ENCODE measurements at regions not wholly inside any gene's neighbourhood (a gene's known extent, or its start where the extent isn't known, plus 50 kb on each side); places are given as distances from the start of the nearest gene placed in this dataset.
"Not testable (repeated sequence)": the region's sequence is repeated elsewhere in the genome, so short reads cannot be mapped to it uniquely, and the experiment has no call there.

DNA sequence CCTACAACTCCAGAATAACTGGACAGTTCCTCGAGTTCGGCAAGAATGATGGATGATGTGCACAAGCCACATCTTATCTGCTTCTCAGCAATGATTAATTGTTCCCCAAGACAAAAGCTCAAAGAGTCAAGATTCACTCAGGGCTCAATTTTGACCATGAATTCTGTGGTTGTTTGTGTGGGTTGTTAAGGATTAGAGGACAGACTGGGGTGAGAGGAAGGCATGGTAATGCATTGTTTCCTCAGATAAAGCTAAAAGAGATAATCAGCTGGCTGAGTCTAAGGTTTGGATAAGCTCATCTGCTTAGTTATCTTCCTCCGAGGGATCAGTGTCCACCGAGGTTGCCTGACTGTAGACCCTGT is 161.0 kb downstream of the CPEB2 start:
- no peak for DNase-seq (ENCODE audit: low spot score)

GRCh38 chr4:15164571-15164970 is 162.3 kb downstream of the CPEB2 start:
- DNase-seq (ENCODE audit: low spot score): no peak

GRCh38 chr4:15167743-15168142 is 165.5 kb downstream of the CPEB2 start:
- no peak for DNase-seq (ENCODE audit: low spot score)

- no peak for DNase-seq (ENCODE audit: low spot score)
Measured at GRCh38 chr4:15168759-15169158, 166.5 kb downstream of the CPEB2 start.

DNA sequence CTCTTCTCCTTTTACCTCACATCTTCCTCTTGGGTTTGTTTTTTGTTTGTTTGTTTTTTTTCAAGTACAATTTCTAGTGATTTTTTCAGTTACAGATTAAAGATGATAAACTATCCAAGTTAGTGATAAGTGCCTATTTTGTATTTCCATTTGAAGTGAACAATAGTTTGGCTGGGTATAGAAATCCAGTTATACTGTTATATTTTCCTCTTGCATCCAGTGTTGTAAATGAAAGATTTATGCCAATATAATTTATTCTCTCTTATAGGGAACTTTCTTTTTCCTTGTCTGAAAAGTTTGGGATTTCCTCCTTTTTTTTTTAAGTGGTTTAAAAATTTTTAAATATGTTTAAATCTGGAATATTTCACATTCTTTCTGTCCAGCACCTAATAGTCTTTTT is 169.4 kb downstream of the CPEB2 start:
- no peak for DNase-seq (ENCODE audit: low spot score)

GRCh38 chr4:15173251-15173650 is 171.0 kb downstream of the CPEB2 start:
- no peak for DNase-seq (ENCODE audit: low spot score)

GRCh38 chr4:15174168-15174567 is 171.9 kb downstream of the CPEB2 start:
- not testable (repeated sequence) for DNase-seq (ENCODE audit: low spot score)

GRCh38 chr4:15179842-15180241 is 177.6 kb downstream of the CPEB2 start:
- DNase-seq (ENCODE audit: low spot score): not testable (repeated sequence)

DNA sequence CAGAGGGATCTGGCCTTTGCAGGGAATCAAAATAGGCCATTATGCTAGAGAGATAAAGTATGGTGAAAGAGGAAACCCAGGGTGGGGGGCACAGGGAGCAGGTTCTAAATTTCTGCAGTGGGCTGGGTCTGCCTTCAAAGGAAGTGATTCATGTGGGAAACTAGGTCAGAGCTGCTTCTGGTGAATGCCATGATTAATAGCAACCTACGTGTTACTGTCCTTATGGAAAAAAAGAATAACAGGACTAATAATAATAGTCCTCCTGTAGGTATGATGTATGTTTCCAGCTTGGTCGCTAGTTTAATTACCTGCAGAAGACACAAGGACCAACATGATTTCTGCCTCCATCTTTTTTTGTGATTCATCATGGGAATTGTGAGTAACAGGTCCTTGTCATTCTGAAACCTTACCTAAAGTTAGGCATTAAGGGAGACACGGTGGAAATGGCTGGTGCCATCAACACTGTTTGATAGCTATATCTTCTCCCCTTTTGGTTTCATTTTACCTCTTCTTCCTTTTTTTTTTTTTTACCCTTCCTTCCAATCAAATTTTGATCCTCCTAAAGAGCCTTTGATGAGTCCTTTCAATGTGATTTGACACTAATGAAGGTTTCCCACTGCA is 180.4 kb downstream of the CPEB2 start:
- DNase-seq (ENCODE audit: low spot score): no peak

DNA sequence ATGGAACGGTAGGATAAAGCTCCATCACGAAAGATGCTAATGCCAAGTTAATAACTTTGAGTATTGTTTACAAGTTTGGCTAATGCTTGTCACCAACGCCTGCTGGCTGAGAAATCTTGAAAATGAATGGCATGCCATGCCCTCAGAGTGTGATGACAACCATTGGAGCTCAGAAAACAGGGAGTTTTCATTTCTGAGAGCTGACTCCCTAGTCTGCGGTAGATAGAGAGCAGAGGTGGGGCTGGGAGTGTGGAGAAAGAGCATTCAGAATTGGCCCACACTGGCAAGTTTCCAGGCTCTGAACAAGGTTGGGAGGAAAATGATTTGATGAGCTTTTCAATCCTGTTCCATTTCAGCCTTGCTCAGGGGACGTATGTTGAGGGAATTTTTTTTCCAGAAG is 183.9 kb downstream of the CPEB2 start:
- DNase-seq (ENCODE audit: low spot score): no peak

DNA sequence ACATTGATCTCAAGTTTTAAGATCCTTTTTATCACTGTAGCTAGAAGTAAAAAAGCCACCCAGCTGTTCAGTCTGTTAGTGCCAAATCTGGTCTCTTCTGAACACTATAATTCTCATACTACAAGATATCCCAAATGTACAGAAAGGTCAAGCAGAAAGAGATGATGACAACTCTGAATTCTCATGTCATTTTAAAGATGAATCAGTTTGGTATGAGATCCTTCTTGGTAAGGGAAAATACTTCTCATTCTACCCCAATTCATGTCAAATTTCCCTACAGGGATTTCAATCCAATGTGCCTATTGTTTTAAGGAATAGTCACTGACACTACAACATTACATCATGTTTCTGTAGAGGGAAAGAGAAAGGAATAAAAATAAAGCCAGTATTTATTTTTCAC is 184.5 kb downstream of the CPEB2 start:
- no peak for DNase-seq (ENCODE audit: low spot score)

DNA sequence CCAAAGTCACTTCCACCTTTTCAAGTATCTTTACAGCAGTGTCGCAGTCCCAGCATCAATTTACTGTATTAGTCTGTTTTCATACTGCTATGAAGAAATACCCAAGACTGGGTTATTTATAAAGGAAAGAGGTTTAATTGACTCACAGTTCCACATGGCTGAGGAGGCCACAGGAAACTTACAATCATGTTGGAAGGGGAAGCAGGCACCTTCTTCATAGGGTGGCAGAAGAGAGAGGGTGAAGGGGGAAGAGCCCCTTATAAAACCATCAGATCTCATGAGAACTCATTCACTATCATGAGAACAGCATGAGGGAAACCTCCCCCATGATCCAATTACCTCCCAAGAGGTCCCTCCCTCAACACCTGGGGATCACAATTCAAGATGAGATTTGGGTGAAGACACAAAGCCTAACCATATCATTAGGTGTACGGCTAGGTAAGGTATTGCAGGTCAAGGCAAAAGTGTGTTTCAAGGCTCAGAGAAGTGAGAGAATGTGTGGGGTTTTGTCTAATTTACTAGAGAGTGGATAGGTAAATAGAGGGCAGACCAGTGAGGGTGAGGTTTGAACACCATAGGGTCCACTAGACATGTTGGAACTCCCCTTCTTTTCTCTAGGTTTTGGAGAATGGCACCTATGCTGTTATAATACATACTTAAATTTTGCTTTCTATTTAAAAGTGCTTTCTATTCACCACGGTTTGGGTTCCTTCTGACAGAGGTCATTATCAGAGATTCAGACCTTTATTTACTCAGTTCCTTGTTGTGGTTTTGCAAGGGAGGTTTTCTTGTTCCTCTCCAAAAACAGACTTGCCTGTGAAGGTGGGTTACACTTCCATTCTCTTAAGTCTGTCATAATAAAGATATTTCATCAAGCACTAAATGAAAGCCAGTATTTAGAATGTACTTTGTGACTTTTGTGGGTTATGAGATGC is 186.6 kb downstream of the CPEB2 start:
- no peak for DNase-seq (ENCODE audit: low spot score)

DNA sequence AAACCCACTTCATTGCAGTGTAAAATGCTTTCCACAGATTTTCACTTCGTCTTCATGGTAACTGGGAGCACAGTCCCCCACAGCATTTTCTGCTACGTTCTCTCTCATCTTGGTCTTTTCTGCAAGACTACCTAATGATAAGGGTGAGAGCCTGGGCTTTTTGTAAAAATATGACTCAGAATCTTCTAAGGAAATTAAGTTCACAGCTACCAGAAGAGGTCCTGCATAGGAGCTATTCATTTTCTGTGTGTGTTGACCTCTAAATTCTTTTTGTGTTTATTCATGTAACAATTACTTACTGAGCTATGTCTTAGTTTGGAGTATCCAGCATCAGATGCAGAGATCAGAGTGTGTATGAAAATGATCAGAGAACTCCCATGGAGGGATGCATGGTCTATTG is 192.2 kb downstream of the CPEB2 start:
- DNase-seq (ENCODE audit: low spot score): no peak

DNA sequence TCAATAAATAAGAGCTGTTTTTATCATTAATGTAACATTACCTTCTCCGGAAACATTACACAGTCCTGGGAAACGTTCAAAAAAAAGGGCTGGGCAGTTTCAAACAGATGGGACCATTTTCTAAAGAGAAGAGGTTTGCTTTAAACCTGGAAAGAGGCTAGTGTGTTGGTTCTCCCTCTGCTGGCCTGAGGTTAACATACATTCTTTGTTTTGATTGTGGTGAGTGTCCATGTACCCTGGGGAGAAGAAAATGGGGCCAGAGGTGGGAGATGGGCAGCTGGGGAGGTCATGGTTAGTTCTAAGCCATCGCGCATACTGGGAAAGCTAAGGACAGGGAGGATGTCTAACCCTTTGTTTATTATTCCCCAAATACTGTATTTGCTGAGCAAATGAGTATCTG is 194.7 kb downstream of the CPEB2 start:
- peak; percentile 31 for DNase-seq (ENCODE audit: low spot score)

GRCh38 chr4:15198070-15198727 is 195.9 kb downstream of the CPEB2 start:
- DNase-seq (ENCODE audit: low spot score): no peak

GRCh38 chr4:15201782-15202181 is 199.5 kb downstream of the CPEB2 start:
- no peak for DNase-seq (ENCODE audit: low spot score)

- DNase-seq (ENCODE audit: low spot score): no peak
Measured at GRCh38 chr4:15202481-15202880, 200.2 kb downstream of the CPEB2 start.

- DNase-seq (ENCODE audit: low spot score): not testable (repeated sequence)
Measured at GRCh38 chr4:15206526-15206925, 204.2 kb downstream of the CPEB2 start.

DNA sequence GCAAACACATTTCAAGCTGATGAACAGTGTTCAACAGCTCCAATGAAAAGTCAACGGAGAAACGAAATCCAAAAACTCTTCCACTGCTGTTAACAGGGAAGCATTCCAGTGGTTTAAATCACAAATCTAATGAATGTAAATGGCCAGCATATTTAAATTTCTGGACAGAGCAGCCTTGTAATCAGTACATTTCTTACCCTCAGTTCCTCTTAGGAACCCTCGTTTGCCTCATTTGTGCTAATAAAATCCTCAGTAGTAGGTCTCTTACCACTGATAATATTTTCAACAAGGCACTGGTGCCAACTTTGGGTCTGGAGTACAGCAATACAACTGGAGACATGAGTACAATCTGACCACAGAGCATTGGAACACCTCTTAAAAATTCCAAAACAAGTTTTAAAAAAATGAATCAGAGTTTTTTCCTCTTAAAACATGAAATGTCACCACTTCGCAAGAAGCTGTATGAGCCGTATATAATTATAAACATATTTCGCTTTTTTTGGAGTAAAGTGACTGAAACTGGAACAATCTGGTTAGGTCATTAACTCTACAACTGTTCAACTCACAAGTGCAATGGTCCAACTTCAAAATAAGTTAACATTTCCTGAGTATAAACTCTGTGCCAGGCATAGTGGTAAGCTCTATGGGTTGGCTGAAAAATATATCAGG is 211.2 kb downstream of the CPEB2 start:
- DNase-seq (ENCODE audit: low spot score): peak; percentile 6

GRCh38 chr4:15215109-15215508 is 212.7 kb upstream of the C1QTNF7 start:
- DNase-seq (ENCODE audit: low spot score): no peak

GRCh38 chr4:15226203-15226602 is 201.6 kb upstream of the C1QTNF7 start:
- no peak for DNase-seq (ENCODE audit: low spot score)

DNA sequence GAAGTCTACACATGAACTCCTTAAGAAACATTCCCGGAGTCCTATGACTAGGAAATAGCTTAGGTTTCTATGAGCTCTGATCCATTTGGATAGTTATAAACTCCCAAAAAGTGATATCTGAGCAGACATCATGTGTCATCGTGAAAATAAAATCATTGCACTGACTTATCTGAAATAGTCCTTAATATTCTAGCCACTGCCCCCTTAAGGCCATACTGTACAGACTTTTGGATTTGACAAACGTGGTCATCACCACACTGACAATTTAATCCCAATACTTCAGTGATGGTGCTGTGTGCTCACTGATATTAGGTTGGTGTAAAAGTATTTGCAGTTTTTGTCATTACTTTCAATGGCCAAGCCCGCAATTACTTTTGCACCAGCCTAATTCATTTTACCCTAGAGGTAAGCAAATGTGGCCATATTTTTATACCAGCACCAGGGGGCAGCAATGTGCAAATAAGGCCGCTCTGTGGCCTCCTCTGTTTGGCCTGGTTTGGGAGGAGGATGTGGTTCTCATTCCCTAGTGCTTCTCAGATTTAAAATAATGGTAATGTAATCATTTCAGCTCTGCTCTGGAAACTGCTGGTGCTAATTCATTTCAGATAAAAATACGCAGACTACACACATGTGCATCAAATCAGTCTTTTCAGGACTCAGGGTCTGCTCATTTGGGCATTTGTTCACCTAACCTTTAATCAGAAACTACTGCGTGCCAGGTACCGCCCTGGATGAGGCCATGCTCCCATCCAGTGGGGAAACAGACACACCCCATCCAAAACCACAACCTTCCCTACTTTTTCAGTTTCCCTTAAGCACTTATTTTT is 196.4 kb upstream of the C1QTNF7 start:
- peak; percentile 82 for DNase-seq (ENCODE audit: low spot score)
